MV-4-11 (cell line): ENCODE measurements at regions not wholly inside any gene's neighbourhood (a gene's known extent, or its start where the extent isn't known, plus 50 kb on each side); places are given as distances from the start of the nearest gene placed in this dataset.

Experiments
- DNase-seq: peaks from one replicate; lab custom pipeline; 2025; lab: John Stamatoyannopoulos, UW

GRCh38 chr21:41689289-41689583 lies 77.6 kb downstream of the RIPK4 start:
- DNase-seq: no peak

- no peak for DNase-seq
Observed at GRCh38 chr21:41687633-41688032, 79.2 kb downstream of the RIPK4 start.

GRCh38 chr21:41686664-41687063 lies 80.2 kb downstream of the RIPK4 start:
- DNase-seq: no peak

GRCh38 chr21:41685511-41686149 lies 81.2 kb downstream of the RIPK4 start:
- DNase-seq: no peak

GRCh38 chr21:41684381-41685245 lies 82.2 kb downstream of the RIPK4 start:
- no peak for DNase-seq

- no peak for DNase-seq
Observed at GRCh38 chr21:41683815-41684214, 83.0 kb downstream of the RIPK4 start.

- DNase-seq: no peak
Observed at GRCh38 chr21:41682719-41683179, 84.1 kb downstream of the RIPK4 start.

GRCh38 chr21:41681939-41682718 lies 84.7 kb downstream of the RIPK4 start:
- no peak for DNase-seq

GRCh38 chr21:41681348-41681801 lies 85.5 kb downstream of the RIPK4 start:
- no peak for DNase-seq

GRCh38 chr21:41680444-41681347 lies 86.2 kb downstream of the RIPK4 start:
- peak; percentile 53 for DNase-seq

- peak; percentile 98 for DNase-seq
Observed at GRCh38 chr21:41678924-41679318, 87.9 kb downstream of the RIPK4 start.

- DNase-seq: no peak
Observed at GRCh38 chr21:41678016-41678923, 88.6 kb downstream of the RIPK4 start.

- no peak for DNase-seq
Observed at GRCh38 chr21:41677671-41678015, 89.2 kb downstream of the RIPK4 start.

- no peak for DNase-seq
Observed at GRCh38 chr21:41676198-41676597, 90.7 kb downstream of the RIPK4 start.

GRCh38 chr21:41675574-41675973 lies 91.3 kb downstream of the RIPK4 start:
- DNase-seq: no peak

GRCh38 chr21:41674402-41674801 lies 92.5 kb downstream of the RIPK4 start:
- peak; percentile 61 for DNase-seq

- DNase-seq: no peak
Observed at GRCh38 chr21:41673596-41674335, 93.1 kb downstream of the RIPK4 start.

- DNase-seq: no peak
Observed at GRCh38 chr21:41673071-41673470, 93.8 kb downstream of the RIPK4 start.

- DNase-seq: no peak
Observed at GRCh38 chr21:41672543-41672915, 94.3 kb downstream of the RIPK4 start.
